ENCODE measurements at regions not wholly inside any gene's neighbourhood (a gene's known extent, or its start where the extent isn't known, plus 50 kb on each side); places are given as distances from the start of the nearest gene placed in this dataset.

DNA sequence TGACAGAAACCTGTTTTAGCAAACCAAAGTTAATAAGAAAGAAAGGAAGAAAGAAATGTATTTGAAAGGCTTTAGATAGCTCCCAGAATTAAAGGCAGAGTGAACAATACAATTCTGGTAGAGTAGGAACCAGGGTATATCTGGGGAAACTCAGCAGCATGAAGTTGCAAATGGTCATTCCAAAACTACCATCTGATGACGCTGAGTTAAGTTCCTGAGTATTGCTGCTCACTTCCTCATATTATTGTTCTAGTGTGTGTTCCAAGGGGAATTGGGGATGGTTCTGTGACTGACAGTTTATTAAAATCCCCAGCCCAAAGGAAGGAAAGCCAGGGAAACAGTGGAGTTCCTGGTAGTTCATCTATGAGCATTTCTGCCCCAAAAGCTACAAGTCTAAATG is 88.3 kb upstream of the FRMD4B start:
- Histone ChIP-seq H3K27ac (no peak overlapping the region), H3K9me3 (no peaks in the 10 kb centered on the region), H3K4me1 (no peaks in the 10 kb centered on the region), H3K27me3 (no peaks in the 10 kb centered on the region), H3K36me3 (no peaks in the 10 kb centered on the region), H3K4me3 (no peak overlapping the region)
- TF ChIP-seq POLR2A (IDR thresholded peaks at IDR 0.05) (no peak), EP300 (IDR thresholded peaks at IDR 0.05) (no peak), POLR2AphosphoS5 (IDR thresholded peaks at IDR 0.05) (no peak)
- TF ChIP-seq, protein P1, sequence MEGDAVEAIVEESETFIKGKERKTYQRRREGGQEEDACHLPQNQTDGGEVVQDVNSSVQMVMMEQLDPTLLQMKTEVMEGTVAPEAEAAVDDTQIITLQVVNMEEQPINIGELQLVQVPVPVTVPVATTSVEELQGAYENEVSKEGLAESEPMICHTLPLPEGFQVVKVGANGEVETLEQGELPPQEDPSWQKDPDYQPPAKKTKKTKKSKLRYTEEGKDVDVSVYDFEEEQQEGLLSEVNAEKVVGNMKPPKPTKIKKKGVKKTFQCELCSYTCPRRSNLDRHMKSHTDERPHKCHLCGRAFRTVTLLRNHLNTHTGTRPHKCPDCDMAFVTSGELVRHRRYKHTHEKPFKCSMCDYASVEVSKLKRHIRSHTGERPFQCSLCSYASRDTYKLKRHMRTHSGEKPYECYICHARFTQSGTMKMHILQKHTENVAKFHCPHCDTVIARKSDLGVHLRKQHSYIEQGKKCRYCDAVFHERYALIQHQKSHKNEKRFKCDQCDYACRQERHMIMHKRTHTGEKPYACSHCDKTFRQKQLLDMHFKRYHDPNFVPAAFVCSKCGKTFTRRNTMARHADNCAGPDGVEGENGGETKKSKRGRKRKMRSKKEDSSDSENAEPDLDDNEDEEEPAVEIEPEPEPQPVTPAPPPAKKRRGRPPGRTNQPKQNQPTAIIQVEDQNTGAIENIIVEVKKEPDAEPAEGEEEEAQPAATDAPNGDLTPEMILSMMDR (IDR thresholded peaks at IDR 0.05), result no peak
- no peak for DNase-seq (ENCODE audit: low spot score in 2 of 2)
- 90% methylated on average over 1 of the region's 1 CpG for WGBS

DNA sequence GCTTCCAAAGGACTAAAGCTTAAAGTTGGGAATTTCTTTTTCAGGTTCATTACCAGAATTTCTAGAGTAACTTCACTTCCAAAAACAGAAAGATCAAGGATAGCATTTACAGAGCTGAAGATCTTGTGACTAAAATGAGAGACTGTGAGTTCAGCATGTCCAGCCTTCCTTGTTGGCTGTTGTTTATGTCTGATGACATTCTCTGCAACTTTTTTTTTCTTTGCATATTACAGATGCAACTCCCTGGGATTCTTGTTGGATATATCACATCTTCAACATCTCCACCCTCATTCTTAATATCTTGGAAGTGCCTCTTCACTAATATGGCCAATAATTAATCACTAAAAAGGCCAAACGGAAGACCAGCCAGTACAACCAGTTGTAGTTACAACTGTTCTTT is 86.2 kb upstream of the FRMD4B start:
- TF ChIP-seq POLR2A (IDR thresholded peaks at IDR 0.05), result no peak
- TF ChIP-seq, protein P1 (IDR thresholded peaks at IDR 0.05), result no peak
- no peak for TF ChIP-seq POLR2AphosphoS5 (IDR thresholded peaks at IDR 0.05)
- TF ChIP-seq EP300 (IDR thresholded peaks at IDR 0.05), result no peak
- Histone ChIP-seq H3K36me3 (no peaks in the 10 kb centered on the region), H3K4me1 (no peaks in the 10 kb centered on the region), H3K4me3 (no peak overlapping the region), H3K9me3 (no peaks in the 10 kb centered on the region), H3K27me3 (no peaks in the 10 kb centered on the region), H3K27ac (no peak overlapping the region)
- DNase-seq (ENCODE audit: low spot score in 2 of 2), result no peak
- 89% methylated on average over 1 of the region's 1 CpG for WGBS

DNA sequence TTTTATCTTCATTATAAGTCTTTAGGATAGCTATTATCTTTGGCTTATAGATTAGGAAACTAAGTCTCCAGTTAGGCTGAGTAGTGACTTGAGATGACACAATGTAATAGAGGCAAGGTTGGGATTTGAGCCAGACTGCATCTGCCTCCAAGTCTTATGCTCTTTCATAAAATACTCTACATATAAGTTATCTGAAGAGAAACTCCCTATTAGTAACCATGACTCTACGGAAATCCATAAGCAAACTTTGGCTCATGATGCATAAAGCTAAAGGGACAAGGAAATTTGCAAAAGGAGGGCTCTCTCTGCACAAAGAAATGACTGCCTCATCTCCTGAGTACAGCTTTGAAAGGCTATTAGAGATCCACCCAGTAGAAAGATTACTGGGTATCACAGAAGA is 77.6 kb upstream of the FRMD4B start:
- no peak for DNase-seq (ENCODE audit: low spot score in 2 of 2)

DNA sequence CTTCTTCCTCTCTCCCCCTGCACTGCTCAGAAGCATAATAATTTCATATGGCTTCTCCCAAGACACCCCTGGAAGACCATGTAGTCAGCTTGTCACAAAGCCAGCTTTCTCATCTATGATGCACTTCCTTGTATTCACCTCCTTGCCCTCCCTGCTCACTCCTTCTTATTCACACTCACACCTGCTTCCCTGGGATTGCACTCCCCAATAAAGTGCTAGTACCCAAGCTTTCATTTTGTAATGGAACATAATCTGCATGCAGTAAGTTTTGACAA is 76.9 kb upstream of the FRMD4B start:
- peaks cover 10% of the 10 kb centered on the region for H3K4me1 ChIP-seq
- H3K4me3 ChIP-seq, result no peak overlapping the region
- TF ChIP-seq, protein P1 (IDR thresholded peaks at IDR 0.05), result no peak
- no peak for TF ChIP-seq POLR2AphosphoS5 (IDR thresholded peaks at IDR 0.05)
- TF ChIP-seq POLR2A (IDR thresholded peaks at IDR 0.05), result no peak
- TF ChIP-seq EP300 (IDR thresholded peaks at IDR 0.05), result no peak
- no peaks in the 10 kb centered on the region for H3K9me3 ChIP-seq
- no peaks in the 10 kb centered on the region for H3K36me3 ChIP-seq
- DNase-seq (ENCODE audit: low spot score in 2 of 2), result no peak
- H3K27me3 ChIP-seq, result no peaks in the 10 kb centered on the region
- H3K27ac ChIP-seq, result no peak overlapping the region

More for the DNA sequence above, 77.6 kb upstream of the FRMD4B start:
- Histone ChIP-seq H3K36me3 (no peaks in the 10 kb centered on the region), H3K9me3 (no peaks in the 10 kb centered on the region), H3K27ac (no peak overlapping the region), H3K4me1 (peaks cover 10% of the 10 kb centered on the region), H3K4me3 (no peak overlapping the region), H3K27me3 (no peaks in the 10 kb centered on the region)
- TF ChIP-seq, protein P1 (IDR thresholded peaks at IDR 0.05), result no peak
- no peak for TF ChIP-seq EP300 (IDR thresholded peaks at IDR 0.05)
- no peak for TF ChIP-seq POLR2A (IDR thresholded peaks at IDR 0.05)
- TF ChIP-seq POLR2AphosphoS5 (IDR thresholded peaks at IDR 0.05), result no peak
- WGBS, result 81% methylated on average over 1 of the region's 1 CpG

DNA sequence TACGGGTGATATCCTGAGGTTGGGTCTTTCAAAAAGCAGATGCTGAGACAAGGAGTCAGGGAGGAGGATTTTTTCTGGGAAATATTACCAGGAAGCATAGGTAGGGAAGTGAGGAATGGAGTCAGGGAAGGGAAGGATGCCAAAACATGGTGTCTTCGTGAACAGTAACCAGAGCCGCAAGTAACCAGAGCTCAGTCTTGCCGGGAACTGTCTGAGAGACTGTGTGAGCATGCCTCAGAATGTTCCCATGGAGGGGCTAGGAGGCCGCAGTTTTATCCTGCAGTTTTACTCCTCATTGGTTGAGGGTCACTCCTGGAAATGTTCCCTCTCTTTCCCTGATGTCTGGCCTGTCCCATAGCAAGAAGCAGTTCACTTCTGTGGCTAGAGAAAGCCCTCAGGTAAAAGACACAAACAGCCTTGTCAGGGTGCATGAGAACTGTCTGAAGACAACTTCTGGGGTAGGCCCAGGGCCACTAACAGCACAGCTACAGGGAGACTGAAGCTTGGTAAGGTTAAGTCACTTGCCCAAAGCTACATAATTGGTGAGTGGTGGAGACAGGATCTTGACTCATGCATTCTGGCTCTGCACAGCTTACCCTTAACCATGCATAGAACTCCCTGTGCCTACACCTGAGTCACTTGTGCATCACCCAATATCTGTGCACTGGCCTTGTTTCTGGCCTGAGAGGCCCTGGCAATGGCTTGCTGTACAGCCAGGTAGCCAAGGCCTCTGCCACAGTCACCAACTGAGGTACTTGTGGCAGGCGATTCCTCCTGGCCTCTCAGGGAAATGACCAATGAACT is 76.3 kb upstream of the FRMD4B start:
- TF ChIP-seq POLR2A (IDR thresholded peaks at IDR 0.05) (no peak), EP300 (IDR thresholded peaks at IDR 0.05) (no peak), POLR2AphosphoS5 (IDR thresholded peaks at IDR 0.05) (no peak)
- TF ChIP-seq, protein P1 (IDR thresholded peaks at IDR 0.05), result no peak
- H3K4me3 ChIP-seq, result no peak overlapping the region
- H3K9me3 ChIP-seq, result no peaks in the 10 kb centered on the region
- peaks cover 10% of the 10 kb centered on the region for H3K4me1 ChIP-seq
- no peak overlapping the region for H3K27ac ChIP-seq
- H3K36me3 ChIP-seq, result no peaks in the 10 kb centered on the region
- H3K27me3 ChIP-seq, result no peaks in the 10 kb centered on the region
- 74% methylated on average over 6 of the region's 6 CpGs for WGBS
- DNase-seq (ENCODE audit: low spot score in 2 of 2), result no peak
